Uterus (tissue), 2 donors: ENCODE measurements at regions not wholly inside any gene's neighbourhood (a gene's known extent, or its start where the extent isn't known, plus 50 kb on each side); places are given as distances from the start of the nearest gene placed in this dataset.

ENCODE experiments used
- POLR2A ChIP-seq, 2 donors: fragments of 450-650 bp; IDR thresholded peaks; one replicate each; pipeline ENCODE4 v1.6.1; 2016; ENCODE audit warnings: antibody characterized with exemption in 2 of 2, mild to moderate bottlenecking in 1 of 2, moderate library complexity in 1 of 2
- TF ChIP-seq, protein P1 (sequence below), 4 experiments: fragments of 200-600 bp in 2 of 4; fragments of 450-650 bp in 2 of 4; sonication (generic) in 2 of 4; IDR thresholded peaks; one replicate each; pipeline ENCODE4 v1.5.1; 2016 to 2019; ENCODE audit warnings: antibody characterized with exemption in 4 of 4, mild to moderate bottlenecking in 2 of 4, moderate library complexity in 1 of 4

DNA sequence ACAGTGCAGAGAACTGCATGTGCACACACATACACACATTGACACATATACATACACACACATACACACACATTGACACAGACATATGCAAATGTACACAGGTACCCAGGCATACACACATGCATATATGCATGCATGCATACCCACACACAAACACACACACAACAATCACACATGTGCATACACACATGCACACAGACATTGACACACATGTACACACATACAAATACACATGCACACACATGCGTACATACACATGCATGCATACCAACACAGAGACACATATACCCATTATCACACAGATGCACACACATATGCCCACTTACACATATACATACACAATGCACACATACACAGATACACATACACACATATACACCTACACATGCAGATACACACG is 299.6 kb upstream of the ADCY2 start:
- TF ChIP-seq, protein P1, sequence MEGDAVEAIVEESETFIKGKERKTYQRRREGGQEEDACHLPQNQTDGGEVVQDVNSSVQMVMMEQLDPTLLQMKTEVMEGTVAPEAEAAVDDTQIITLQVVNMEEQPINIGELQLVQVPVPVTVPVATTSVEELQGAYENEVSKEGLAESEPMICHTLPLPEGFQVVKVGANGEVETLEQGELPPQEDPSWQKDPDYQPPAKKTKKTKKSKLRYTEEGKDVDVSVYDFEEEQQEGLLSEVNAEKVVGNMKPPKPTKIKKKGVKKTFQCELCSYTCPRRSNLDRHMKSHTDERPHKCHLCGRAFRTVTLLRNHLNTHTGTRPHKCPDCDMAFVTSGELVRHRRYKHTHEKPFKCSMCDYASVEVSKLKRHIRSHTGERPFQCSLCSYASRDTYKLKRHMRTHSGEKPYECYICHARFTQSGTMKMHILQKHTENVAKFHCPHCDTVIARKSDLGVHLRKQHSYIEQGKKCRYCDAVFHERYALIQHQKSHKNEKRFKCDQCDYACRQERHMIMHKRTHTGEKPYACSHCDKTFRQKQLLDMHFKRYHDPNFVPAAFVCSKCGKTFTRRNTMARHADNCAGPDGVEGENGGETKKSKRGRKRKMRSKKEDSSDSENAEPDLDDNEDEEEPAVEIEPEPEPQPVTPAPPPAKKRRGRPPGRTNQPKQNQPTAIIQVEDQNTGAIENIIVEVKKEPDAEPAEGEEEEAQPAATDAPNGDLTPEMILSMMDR (IDR thresholded peaks at IDR 0.05): no peak
- TF ChIP-seq POLR2A (IDR thresholded peaks at IDR 0.05): no peak
